Liver (tissue), 3 donors: ENCODE measurements at regions not wholly inside any gene's neighbourhood (a gene's known extent, or its start where the extent isn't known, plus 50 kb on each side); places are given as distances from the start of the nearest gene placed in this dataset.

Experiments
- ATF3 ChIP-seq: IDR thresholded peaks from 2 replicates; pipeline ENCODE4 v1.6.1; 2016; ENCODE audit warnings: antibody characterized with exemption
- CTCF ChIP-seq: fragments of 150-350 bp; IDR thresholded peaks from 2 replicates; pipeline ENCODE4 v1.5.1; 2017; ENCODE audit warnings: improper control_type of control experiment, low read depth, low read length; ENCODE audit not compliant: missing input control
- EGR1 ChIP-seq, 2 donors: IDR thresholded peaks; 2 replicates each; pipeline ENCODE4 v1.6.1; 2016 to 2018; ENCODE audit warnings: antibody characterized with exemption in 2 of 2, low read depth in 2 of 2
- GABPA ChIP-seq, 2 donors: IDR thresholded peaks in 1 of 2; conservative IDR thresholded peaks in 1 of 2; 2 replicates each; pipeline ENCODE4 v1.6.1; 2016; ENCODE audit warnings: antibody characterized with exemption in 2 of 2, mild to moderate bottlenecking in 1 of 2, moderate library complexity in 1 of 2
- HNF4A ChIP-seq, 2 donors: conservative IDR thresholded peaks; 2 replicates each; pipeline ENCODE4 v1.6.1; 2016; ENCODE audit warnings: antibody characterized with exemption in 2 of 2, mild to moderate bottlenecking in 2 of 2
- MAX ChIP-seq: IDR thresholded peaks from 2 replicates; pipeline ENCODE4 v1.6.1; 2016; ENCODE audit warnings: antibody characterized with exemption
- NR2F2 ChIP-seq: IDR thresholded peaks from 2 replicates; pipeline ENCODE4 v1.6.1; 2016; ENCODE audit warnings: antibody characterized with exemption
- REST ChIP-seq: IDR thresholded peaks from 2 replicates; pipeline ENCODE4 v1.6.1; 2016; ENCODE audit warnings: antibody characterized with exemption, mild to moderate bottlenecking
- SP1 ChIP-seq: IDR thresholded peaks from 2 replicates; pipeline ENCODE4 v1.6.1; 2018; ENCODE audit warnings: antibody characterized with exemption, mild to moderate bottlenecking
- TAF1 ChIP-seq: conservative IDR thresholded peaks from 2 replicates; pipeline ENCODE4 v1.6.1; 2016; ENCODE audit warnings: antibody characterized with exemption, mild to moderate bottlenecking
- YY1 ChIP-seq: IDR thresholded peaks from 2 replicates; pipeline ENCODE4 v1.6.1; 2016; ENCODE audit warnings: antibody characterized with exemption, mild to moderate bottlenecking
- donor health status: healthy.
- donor health status: healthy.

- TF ChIP-seq CTCF (no peak), YY1 (no peak), SP1 (no peak), TAF1 (no peak), HNF4A (conservative IDR thresholded peaks at IDR 0.05) (no peak), ATF3 (no peak), REST (no peak), GABPA (IDR thresholded peaks at IDR 0.05 in 1 of 2, conservative IDR thresholded peaks at IDR 0.05 in 1 of 2) (no peak), EGR1 (IDR thresholded peaks at IDR 0.05; ENCODE audit: low read depth in 2 of 2) (no peak), NR2F2 (no peak), MAX (no peak)
Observed at GRCh38 chr6:20326422-20326728, 75.3 kb upstream of the E2F3 start.
